H1 (cell line): ENCODE measurements at regions not wholly inside any gene's neighbourhood (a gene's known extent, or its start where the extent isn't known, plus 50 kb on each side); places are given as distances from the start of the nearest gene placed in this dataset.

ENCODE experiments used
- CTCF ChIA-PET: fragments of 300-600 bp; sonication (Branson Sonifier 250); formaldehyde crosslinking; loops from one replicate; lab custom pipeline; 2021; ENCODE audit not compliant: partially characterized antibody; lab: Charles Lee
- POLR2A ChIA-PET: fragments of 300-600 bp; sonication (Branson Sonifier 250); formaldehyde crosslinking; loops from one replicate; lab custom pipeline; 2021; ENCODE audit warnings: inconsistent platforms; ENCODE audit not compliant: partially characterized antibody; lab: Charles Lee
- DNase-seq, 2 experiments: peaks; one replicate each; pipeline versions ENCODE4 v3.0.0 to v3.0.0-alpha.2; 2010 to 2022; ENCODE audit warnings: low spot score in 2 of 2, low read depth in 1 of 2, mixed read lengths in 1 of 2
- FAIRE-seq: peaks from 2 replicates; lab custom pipeline; 2011; peaks lifted over from hg19 to GRCh38; lab: Jason Lieb, UNC
- H2AFZ ChIP-seq: 2 replicates; pipeline ENCODE4 v1.8.1; 2012; ENCODE audit warnings: low read length, inconsistent platforms
- H2AK5ac ChIP-seq: 2 replicates; pipeline ENCODE4 v1.6.1; 2013; ENCODE audit warnings: low read depth, low read length
- H2BK120ac ChIP-seq: replicated peaks from 2 replicates; pipeline ENCODE3; 2013; ENCODE audit warnings: low read depth, low read length, inconsistent platforms
- H2BK12ac ChIP-seq: 2 replicates; pipeline ENCODE4 v1.6.1; 2013; ENCODE audit warnings: low read depth, low read length
- H2BK15ac ChIP-seq: 2 replicates; pipeline ENCODE4 v1.6.1; 2013; ENCODE audit warnings: low read length
- H2BK20ac ChIP-seq: 2 replicates; pipeline ENCODE4 v1.6.1; 2013; ENCODE audit warnings: low read length
- H2BK5ac ChIP-seq: 2 replicates; pipeline ENCODE4 v1.6.1; 2013; ENCODE audit warnings: low read depth, low read length
- H3K14ac ChIP-seq: 2 replicates; pipeline ENCODE4 v1.6.1; 2013; ENCODE audit warnings: inconsistent platforms; ENCODE audit not compliant: insufficient read length
- H3K18ac ChIP-seq: 2 replicates; pipeline ENCODE4 v1.6.1; 2013; ENCODE audit warnings: low read length; ENCODE audit errors: extremely low read depth
- H3K23ac ChIP-seq: 2 replicates; pipeline ENCODE4 v1.6.1; 2013; ENCODE audit warnings: inconsistent platforms; ENCODE audit not compliant: insufficient read length
- H3K23me2 ChIP-seq: 2 replicates; pipeline ENCODE4 v1.6.1; 2013; ENCODE audit warnings: low read depth, low read length
- H3K27ac ChIP-seq: 2 replicates; pipeline ENCODE4 v1.6.1; 2011; ENCODE audit warnings: low read depth, low read length, inconsistent platforms
- H3K27me3 ChIP-seq, 4 experiments: replicated peaks in 1 of 4; 1 replicate in 1 of 4; 2 replicates in 3 of 4; pipeline versions ENCODE4 v1.6.1 to v1.8.1; 2011 to 2013; ENCODE audit warnings: low read length in 3 of 4, mild to moderate bottlenecking in 3 of 4, inconsistent platforms in 2 of 4, mixed read lengths in 2 of 4, moderate library complexity in 1 of 4; ENCODE audit not compliant: control insufficient read depth in 3 of 4, insufficient read depth in 3 of 4; ENCODE audit errors: extremely low read depth in 1 of 4
- H3K36me3 ChIP-seq, 4 experiments: 2 replicates each; pipeline versions ENCODE4 v1.6.1 to v1.8.1; 2011 to 2013; ENCODE audit warnings: mild to moderate bottlenecking in 4 of 4, low read length in 3 of 4, moderate library complexity in 2 of 4, control low read depth in 1 of 4, inconsistent platforms in 1 of 4; ENCODE audit not compliant: insufficient read depth in 4 of 4, control insufficient read depth in 2 of 4
- H3K4ac ChIP-seq: replicated peaks from 2 replicates; pipeline ENCODE3; 2013; ENCODE audit warnings: low read length, low read depth, mixed read lengths, inconsistent platforms; ENCODE audit not compliant: insufficient read length
- H3K4me1 ChIP-seq, 4 experiments: replicated peaks in 1 of 4; 1 replicate in 1 of 4; 2 replicates in 3 of 4; pipeline versions ENCODE4 v1.6.1 to v1.8.1; 2011 to 2013; ENCODE audit warnings: low read length in 3 of 4, inconsistent platforms in 2 of 4, mixed read lengths in 1 of 4; ENCODE audit not compliant: insufficient read depth in 4 of 4, control insufficient read depth in 3 of 4
- H3K4me2 ChIP-seq, 2 experiments: 2 replicates each; pipeline versions ENCODE4 v1.6.1 to v1.8.1; 2011 to 2013; ENCODE audit warnings: low read depth in 2 of 2, low read length in 2 of 2, control low read depth in 1 of 2, inconsistent platforms in 1 of 2, mild to moderate bottlenecking in 1 of 2; ENCODE audit not compliant: insufficient read depth in 1 of 2
- H3K4me3 ChIP-seq, 4 experiments: fragments of 200-600, 300-600 bp in 1 of 4; sonication (generic), shearing (Covaris generic), sonication (Bioruptor Twin) in 1 of 4; 2 replicates each; pipeline versions ENCODE4 v1.5.1 to v1.8.1; 2011 to 2016; ENCODE audit warnings: low read length in 4 of 4, low read depth in 3 of 4, control low read depth in 2 of 4, inconsistent platforms in 2 of 4, mild to moderate bottlenecking in 2 of 4, mixed read lengths in 1 of 4, moderate library complexity in 1 of 4; ENCODE audit not compliant: insufficient read depth in 2 of 4; ENCODE audit errors: extremely low read depth in 1 of 4
- H3K56ac ChIP-seq: replicated peaks from 2 replicates; pipeline ENCODE3; 2013; ENCODE audit warnings: low read depth, mild to moderate bottlenecking, mixed read lengths, low read length, inconsistent platforms; ENCODE audit not compliant: insufficient read length
- H3K79me1 ChIP-seq: 2 replicates; pipeline ENCODE4 v1.6.1; 2013; ENCODE audit warnings: low read depth, low read length, control low read depth
- H3K79me2 ChIP-seq, 2 experiments: 2 replicates each; pipeline versions ENCODE4 v1.6.1 to v1.8.1; 2012 to 2013; ENCODE audit warnings: low read length in 2 of 2, mild to moderate bottlenecking in 2 of 2, inconsistent platforms in 1 of 2; ENCODE audit not compliant: insufficient read depth in 2 of 2, control insufficient read depth in 1 of 2
- H3K9ac ChIP-seq, 4 experiments: replicated peaks in 1 of 4; 1 replicate in 1 of 4; 2 replicates in 3 of 4; pipeline versions ENCODE4 v1.6.1 to v1.8.1; 2011 to 2013; ENCODE audit warnings: low read depth in 3 of 4, low read length in 3 of 4, control low read depth in 2 of 4, mild to moderate bottlenecking in 2 of 4, moderate library complexity in 2 of 4, inconsistent platforms in 1 of 4; ENCODE audit errors: extremely low read depth in 1 of 4
- H3K9me3 ChIP-seq, 2 experiments: 2 replicates each; pipeline versions ENCODE4 v1.6.1 to v1.8.1; 2012 to 2013; ENCODE audit warnings: mild to moderate bottlenecking in 2 of 2, moderate library complexity in 2 of 2, control low read depth in 1 of 2, inconsistent platforms in 1 of 2, low read depth in 1 of 2, low read length in 1 of 2, mixed read lengths in 1 of 2; ENCODE audit not compliant: insufficient read depth in 2 of 2
- H4K20me1 ChIP-seq, 2 experiments: replicated peaks in 1 of 2; 2 replicates each; pipeline versions ENCODE3 to v1.8.1; 2011 to 2013; ENCODE audit warnings: inconsistent platforms in 2 of 2, low read length in 2 of 2, mild to moderate bottlenecking in 1 of 2; ENCODE audit not compliant: insufficient read depth in 2 of 2, control insufficient read depth in 1 of 2
- H4K5ac ChIP-seq: 2 replicates; pipeline ENCODE4 v1.6.1; 2013; ENCODE audit warnings: low read length, low read depth, mixed read lengths, inconsistent platforms; ENCODE audit not compliant: insufficient read length
- H4K8ac ChIP-seq: 2 replicates; pipeline ENCODE4 v1.8.0; 2013; ENCODE audit warnings: mild to moderate bottlenecking, moderate library complexity, low read length, inconsistent platforms; ENCODE audit not compliant: insufficient read depth; ENCODE audit errors: extremely low read depth
- H4K91ac ChIP-seq: replicated peaks from 2 replicates; pipeline ENCODE3; 2013; ENCODE audit warnings: low read length, mixed read lengths, inconsistent platforms; ENCODE audit not compliant: insufficient read length
- CHD1 ChIP-seq: IDR thresholded peaks from 2 replicates; pipeline ENCODE4 v1.6.1; 2012; ENCODE audit warnings: low read depth, low read length, improper control_type of control experiment
- CHD2 ChIP-seq: IDR thresholded peaks from 2 replicates; pipeline ENCODE4 v1.6.1; 2012; ENCODE audit warnings: low read length, improper control_type of control experiment
- JUN ChIP-seq: IDR thresholded peaks from 2 replicates; pipeline ENCODE4 v1.6.1; 2011; ENCODE audit warnings: low read depth, mild to moderate bottlenecking, improper control_type of control experiment, low read length
- KDM1A ChIP-seq: fragments of 200-600, 300-600 bp; sonication (generic); IDR thresholded peaks from 2 replicates; pipeline ENCODE4 v1.7.1; 2016; ENCODE audit warnings: mild to moderate bottlenecking, low read length, borderline replicate concordance
- POLR2A ChIP-seq, 2 experiments: IDR thresholded peaks; 1 replicate in 1 of 2; 2 replicates in 1 of 2; pipeline ENCODE4 v1.6.1; 2011; ENCODE audit warnings: low read depth in 2 of 2, low read length in 2 of 2, mild to moderate bottlenecking in 2 of 2; ENCODE audit errors: control extremely low read depth in 1 of 2
- RNF2 ChIP-seq: fragments of 200-900, 300-1000 bp; sonication (generic); IDR thresholded peaks from 2 replicates; pipeline ENCODE4 v1.7.1; 2016; ENCODE audit warnings: borderline replicate concordance, low read depth, mild to moderate bottlenecking, antibody characterized with exemption, low read length; ENCODE audit not compliant: poor library complexity, severe bottlenecking; ENCODE audit errors: missing control alignments
- SIN3A ChIP-seq, 2 experiments: IDR thresholded peaks in 1 of 2; conservative IDR thresholded peaks in 1 of 2; 2 replicates each; pipeline ENCODE4 v1.6.1; 2011 to 2012; ENCODE audit warnings: low read length in 2 of 2, improper control_type of control experiment in 1 of 2, low read depth in 1 of 2, mild to moderate bottlenecking in 1 of 2
- SP2 ChIP-seq: IDR thresholded peaks from 2 replicates; pipeline ENCODE4 v1.6.1; 2012; ENCODE audit warnings: mild to moderate bottlenecking, low read length, inconsistent platforms
- SUZ12 ChIP-seq: fragments of 200-600 bp; sonication (generic); IDR thresholded peaks from 2 replicates; pipeline ENCODE4 v1.6.1; 2012; ENCODE audit warnings: mild to moderate bottlenecking, inconsistent platforms, low read length, moderate library complexity, mixed read lengths
- WGBS, 2 experiments: shearing (Covaris generic) in 1 of 2; methylation state at CpG; one replicate each; pipeline versions ENCODE4 v1.1.6 to v1.1.7; 2013 to 2015; ENCODE audit warnings: low lambda C conversion rate in 2 of 2, mixed read lengths in 2 of 2, inconsistent platforms in 1 of 2, low coverage in 1 of 2, missing lambda C conversion rate in 1 of 2; ENCODE audit not compliant: insufficient replicate concordance in 2 of 2, insufficient coverage in 1 of 2, insufficient read length in 1 of 2; ENCODE audit errors: extremely low coverage in 1 of 2, missing lambda C conversion rate in 1 of 2; 5-methylcytosine and 5-hydroxymethylcytosine counted together
- TF ChIP-seq, protein P1 (sequence below): IDR thresholded peaks from 2 replicates; pipeline ENCODE4 v1.6.1; 2012; ENCODE audit warnings: low read length, inconsistent platforms

DNA sequence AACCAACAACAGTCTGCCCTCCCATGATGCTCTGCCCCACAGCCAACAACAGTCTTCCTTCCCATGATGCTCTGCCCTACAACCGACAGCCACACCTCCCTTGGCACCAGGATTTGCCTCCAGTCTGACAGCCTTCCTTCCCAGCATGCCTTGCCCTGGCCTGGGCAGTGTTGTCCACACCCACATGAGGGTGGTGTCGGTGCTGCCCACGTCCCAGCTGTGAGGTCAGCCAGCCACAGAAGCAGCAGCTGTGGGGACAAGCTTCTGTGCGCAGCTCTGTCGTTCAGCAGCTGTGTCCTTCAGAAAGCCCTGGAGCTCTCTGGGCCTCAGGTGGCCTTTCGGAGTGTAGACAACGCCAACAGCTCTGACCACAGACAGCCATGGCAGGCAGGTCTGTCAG, 1378.9 kb downstream of the BRD1 start:
- FAIRE-seq (no peak), DNase-seq (no peak)
- Histone ChIP-seq H2BK20ac (no peak overlapping the region), H3K4me2 (no peak overlapping the region), H3K36me3 (no peaks in the 10 kb centered on the region), H3K23me2 (no peaks in the 10 kb centered on the region), H3K27me3 (no peaks in the 10 kb centered on the region; a peak in 1 of 7 replicates), H3K9me3 (no peaks in the 10 kb centered on the region), H4K8ac (no peak overlapping the region), H2AFZ (no peak overlapping the region), H2BK120ac (no peak overlapping the region), H3K9ac (no peak overlapping the region), H3K4me1 (no peaks in the 10 kb centered on the region), H4K91ac (no peak overlapping the region), H2BK12ac (no peak overlapping the region), H3K79me2 (no peaks in the 10 kb centered on the region), H4K20me1 (no peaks in the 10 kb centered on the region), H3K56ac (no peak overlapping the region), H2BK15ac (no peak overlapping the region; the same call in 1 of the 2 replicates), H3K4me3 (no peak overlapping the region), H3K18ac (no peak overlapping the region), H3K4ac (no peak overlapping the region), H3K79me1 (no peaks in the 10 kb centered on the region), H3K23ac (no peak overlapping the region), H4K5ac (no peak overlapping the region), H2BK5ac (no peak overlapping the region), H3K27ac (no peak overlapping the region), H3K14ac (no peak overlapping the region), H2AK5ac (no peak overlapping the region)
- ChIA-PET CTCF (no interaction called here), POLR2A (no interaction called here)
- TF ChIP-seq, protein P1, sequence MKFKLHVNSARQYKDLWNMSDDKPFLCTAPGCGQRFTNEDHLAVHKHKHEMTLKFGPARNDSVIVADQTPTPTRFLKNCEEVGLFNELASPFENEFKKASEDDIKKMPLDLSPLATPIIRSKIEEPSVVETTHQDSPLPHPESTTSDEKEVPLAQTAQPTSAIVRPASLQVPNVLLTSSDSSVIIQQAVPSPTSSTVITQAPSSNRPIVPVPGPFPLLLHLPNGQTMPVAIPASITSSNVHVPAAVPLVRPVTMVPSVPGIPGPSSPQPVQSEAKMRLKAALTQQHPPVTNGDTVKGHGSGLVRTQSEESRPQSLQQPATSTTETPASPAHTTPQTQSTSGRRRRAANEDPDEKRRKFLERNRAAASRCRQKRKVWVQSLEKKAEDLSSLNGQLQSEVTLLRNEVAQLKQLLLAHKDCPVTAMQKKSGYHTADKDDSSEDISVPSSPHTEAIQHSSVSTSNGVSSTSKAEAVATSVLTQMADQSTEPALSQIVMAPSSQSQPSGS: no peak
- TF ChIP-seq RNF2: no peak
- no peak for TF ChIP-seq KDM1A
- TF ChIP-seq SP2: no peak
- no peak for TF ChIP-seq SIN3A (conservative IDR thresholded peaks at IDR 0.05 in 1 of 2, IDR thresholded peaks at IDR 0.05 in 1 of 2; ENCODE audit: low read depth in 1 of 2, low read length in 2 of 2)
- TF ChIP-seq POLR2A (IDR thresholded peaks at IDR 0.05; ENCODE audit: control extremely low read depth in 1 of 2, low read depth in 2 of 2, low read length in 2 of 2): no peak
- TF ChIP-seq CHD1: no peak
- TF ChIP-seq CHD2: no peak
- TF ChIP-seq SUZ12: no peak
- TF ChIP-seq JUN: no peak
- 97% methylated on average over 7 of the region's 7 CpGs; no CpG with 5 or more reads in 1 of the 2 experiments for WGBS, 2 experiments
